NOMO-1 treated with DMSO at 0.1 percent for 48 hours (cell line): ENCODE measurements at regions not wholly inside any gene's neighbourhood (a gene's known extent, or its start where the extent isn't known, plus 50 kb on each side); places are given as distances from the start of the nearest gene placed in this dataset.

ENCODE experiments used
- DNase-seq: peaks from one replicate; lab custom pipeline; 2025; ENCODE audit not compliant: unreplicated experiment; lab: John Stamatoyannopoulos, UW

DNA sequence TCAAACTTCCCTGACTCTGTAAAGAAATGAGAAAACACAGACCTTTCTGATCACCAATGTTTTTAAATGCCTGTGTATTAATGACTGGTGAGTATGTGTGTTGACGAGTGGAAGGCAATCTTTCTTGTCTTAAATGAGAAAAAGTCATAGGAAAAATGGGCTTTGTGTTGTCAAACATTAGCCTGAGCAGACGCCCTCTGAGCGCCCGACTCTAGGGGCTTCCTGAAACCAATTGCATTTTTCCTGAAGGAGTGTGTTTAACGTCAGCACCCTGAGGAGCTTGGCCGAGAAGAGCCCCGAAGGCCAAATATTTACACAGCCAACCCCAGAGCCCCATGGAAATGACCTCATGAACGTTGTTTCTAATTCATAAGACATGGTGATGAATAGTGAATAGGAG lies 154.3 kb downstream of the PHF2 start:
- no peak for DNase-seq

DNA sequence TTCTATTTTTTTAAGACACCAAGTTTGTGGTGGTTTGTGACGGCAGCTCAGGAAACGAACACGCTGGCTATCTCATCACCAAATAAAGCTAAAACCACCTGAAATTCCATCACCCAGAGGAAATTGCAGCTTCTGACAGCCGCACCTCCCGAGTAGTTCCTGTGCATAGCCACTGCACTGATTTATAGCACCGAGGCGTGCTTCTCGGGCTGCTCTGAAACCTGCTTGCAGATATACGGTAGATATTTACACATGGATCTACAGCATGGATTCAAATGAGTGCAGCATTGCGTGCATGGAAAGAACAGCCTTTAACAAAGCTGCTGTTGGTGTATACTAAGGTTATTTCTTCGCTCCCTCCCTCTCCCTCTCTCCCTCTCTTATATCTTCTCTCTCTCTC lies 153.8 kb downstream of the PHF2 start:
- DNase-seq = no peak
